Mammary epithelial cell (primary cell): ENCODE measurements at regions not wholly inside any gene's neighbourhood (a gene's known extent, or its start where the extent isn't known, plus 50 kb on each side); places are given as distances from the start of the nearest gene placed in this dataset.

Source experiments
- CTCF ChIP-seq, 2 donors: IDR thresholded peaks in 1 of 2; conservative IDR thresholded peaks in 1 of 2; 2 replicates each; pipeline ENCODE4 v1.5.1; 2011 to 2012; ENCODE audit warnings: inconsistent platforms in 2 of 2, low read length in 2 of 2, mild to moderate bottlenecking in 2 of 2, control low read depth in 1 of 2, low read depth in 1 of 2; ENCODE audit not compliant: insufficient read depth in 1 of 2; ENCODE audit errors: extremely low read depth in 1 of 2
- EZH2 ChIP-seq: IDR thresholded peaks from 2 replicates; pipeline ENCODE4 v1.6.1; 2012; ENCODE audit warnings: low read length, inconsistent platforms, borderline replicate concordance

GRCh38 chr4:154041640-154042039 is 252.8 kb upstream of the SFRP2 start:
- TF ChIP-seq CTCF (conservative IDR thresholded peaks at IDR 0.05 in 1 of 2, IDR thresholded peaks at IDR 0.05 in 1 of 2; ENCODE audit: extremely low read depth in 1 of 2, insufficient read depth in 1 of 2, low read depth in 1 of 2, low read length in 2 of 2) (no peak), EZH2 (no peak)
